Right atrium auricular region (tissue), 2 donors: ENCODE measurements at regions not wholly inside any gene's neighbourhood (a gene's known extent, or its start where the extent isn't known, plus 50 kb on each side); places are given as distances from the start of the nearest gene placed in this dataset.

Experiments used
- DNase-seq: peaks from one replicate; pipeline ENCODE4 v3.0.0-alpha.2; 2019; ENCODE audit warnings: low spot score
- H3K27ac ChIP-seq, 2 donors: fragments of 200-600 bp; sonication (generic); 1 replicate in 1 of 2; 2 replicates in 1 of 2; pipeline ENCODE4 v1.5.1; 2016 to 2019
- H3K27me3 ChIP-seq, 2 donors: fragments of 200-600 bp; sonication (generic); one replicate each; pipeline versions ENCODE4 v1.5.1 to v1.6.0; 2017 to 2019
- H3K36me3 ChIP-seq: fragments of 200-600 bp; sonication (generic); one replicate; pipeline ENCODE4 v1.5.1; 2016
- H3K4me1 ChIP-seq, 2 donors: fragments of 200-600 bp; sonication (generic); one replicate each; pipeline versions ENCODE4 v1.5.1 to v1.6.0; 2017 to 2019
- H3K4me3 ChIP-seq, 2 donors: fragments of 200-600 bp; sonication (generic); 1 replicate in 1 of 2; 2 replicates in 1 of 2; pipeline ENCODE4 v1.5.1; 2017 to 2019; ENCODE audit warnings: mild to moderate bottlenecking in 1 of 2, moderate library complexity in 1 of 2
- H3K9me3 ChIP-seq, 2 donors: fragments of 200-600 bp; sonication (generic); one replicate each; pipeline ENCODE4 v1.5.1; 2019
- TF ChIP-seq, protein P1 (sequence below), 2 donors: fragments of 200-600 bp; sonication (generic); IDR thresholded peaks; one replicate each; pipeline ENCODE4 v1.5.1; 2019; ENCODE audit warnings: antibody characterized with exemption in 2 of 2

DNA sequence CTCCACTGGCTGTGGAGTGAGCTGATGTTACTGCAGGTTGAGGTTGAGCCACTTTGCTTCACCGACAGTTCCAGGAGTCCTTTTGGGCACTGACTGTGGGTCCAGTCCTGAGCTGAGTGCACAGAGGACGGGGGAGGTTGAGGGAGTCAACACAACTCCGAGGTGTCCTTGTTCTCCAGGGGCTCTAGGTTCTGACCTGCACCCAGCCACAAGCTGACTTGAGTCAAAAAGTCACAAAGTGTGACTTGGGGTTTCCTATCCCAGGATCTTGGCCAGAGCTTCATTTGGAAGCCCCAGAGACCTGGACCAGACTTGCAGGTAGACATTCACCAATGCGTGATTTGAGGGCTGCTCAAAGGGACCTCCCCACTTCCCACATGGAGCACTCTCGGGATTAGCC lies 95.0 kb downstream of the FAM43A start:
- no peaks in the 10 kb centered on the region for H3K27me3 ChIP-seq
- TF ChIP-seq, protein P1, sequence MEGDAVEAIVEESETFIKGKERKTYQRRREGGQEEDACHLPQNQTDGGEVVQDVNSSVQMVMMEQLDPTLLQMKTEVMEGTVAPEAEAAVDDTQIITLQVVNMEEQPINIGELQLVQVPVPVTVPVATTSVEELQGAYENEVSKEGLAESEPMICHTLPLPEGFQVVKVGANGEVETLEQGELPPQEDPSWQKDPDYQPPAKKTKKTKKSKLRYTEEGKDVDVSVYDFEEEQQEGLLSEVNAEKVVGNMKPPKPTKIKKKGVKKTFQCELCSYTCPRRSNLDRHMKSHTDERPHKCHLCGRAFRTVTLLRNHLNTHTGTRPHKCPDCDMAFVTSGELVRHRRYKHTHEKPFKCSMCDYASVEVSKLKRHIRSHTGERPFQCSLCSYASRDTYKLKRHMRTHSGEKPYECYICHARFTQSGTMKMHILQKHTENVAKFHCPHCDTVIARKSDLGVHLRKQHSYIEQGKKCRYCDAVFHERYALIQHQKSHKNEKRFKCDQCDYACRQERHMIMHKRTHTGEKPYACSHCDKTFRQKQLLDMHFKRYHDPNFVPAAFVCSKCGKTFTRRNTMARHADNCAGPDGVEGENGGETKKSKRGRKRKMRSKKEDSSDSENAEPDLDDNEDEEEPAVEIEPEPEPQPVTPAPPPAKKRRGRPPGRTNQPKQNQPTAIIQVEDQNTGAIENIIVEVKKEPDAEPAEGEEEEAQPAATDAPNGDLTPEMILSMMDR (IDR thresholded peaks at IDR 0.05) = no peak
- peaks cover 0 to 28% of the 10 kb centered on the region in 2 donors for H3K4me1 ChIP-seq
- no peaks in the 10 kb centered on the region for H3K36me3 ChIP-seq
- H3K4me3 ChIP-seq = no peak overlapping the region
- no peaks in the 10 kb centered on the region for H3K9me3 ChIP-seq
- DNase-seq = peak; percentile 40
- H3K27ac ChIP-seq = no peak overlapping the region

DNA sequence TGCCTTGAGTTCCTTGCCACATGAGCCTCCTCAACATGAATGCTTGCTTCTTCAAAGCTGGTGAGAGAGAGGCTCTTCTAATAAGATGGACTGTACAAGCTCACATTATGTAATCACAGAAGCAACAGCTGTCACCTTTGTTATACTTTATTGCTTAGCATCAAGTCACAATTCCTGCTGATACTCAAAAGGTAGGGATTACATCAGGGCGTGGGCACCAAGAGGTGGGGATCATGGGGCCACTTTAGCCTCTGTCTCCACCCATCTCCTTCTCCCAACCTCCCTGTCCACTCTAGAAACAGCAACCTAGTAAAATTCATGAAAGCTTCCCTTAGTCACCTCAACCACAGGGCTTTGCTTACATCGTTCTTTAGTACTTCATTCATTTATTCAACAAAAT lies 95.9 kb downstream of the FAM43A start:
- DNase-seq = no peak
- TF ChIP-seq, protein P1 (IDR thresholded peaks at IDR 0.05) = no peak
- peaks cover 0 to 30% of the 10 kb centered on the region in 2 donors for H3K4me1 ChIP-seq
- H3K36me3 ChIP-seq = no peaks in the 10 kb centered on the region
- H3K9me3 ChIP-seq = no peaks in the 10 kb centered on the region
- H3K27me3 ChIP-seq = no peaks in the 10 kb centered on the region
- no peak overlapping the region for H3K27ac ChIP-seq
- H3K4me3 ChIP-seq = no peak overlapping the region

DNA sequence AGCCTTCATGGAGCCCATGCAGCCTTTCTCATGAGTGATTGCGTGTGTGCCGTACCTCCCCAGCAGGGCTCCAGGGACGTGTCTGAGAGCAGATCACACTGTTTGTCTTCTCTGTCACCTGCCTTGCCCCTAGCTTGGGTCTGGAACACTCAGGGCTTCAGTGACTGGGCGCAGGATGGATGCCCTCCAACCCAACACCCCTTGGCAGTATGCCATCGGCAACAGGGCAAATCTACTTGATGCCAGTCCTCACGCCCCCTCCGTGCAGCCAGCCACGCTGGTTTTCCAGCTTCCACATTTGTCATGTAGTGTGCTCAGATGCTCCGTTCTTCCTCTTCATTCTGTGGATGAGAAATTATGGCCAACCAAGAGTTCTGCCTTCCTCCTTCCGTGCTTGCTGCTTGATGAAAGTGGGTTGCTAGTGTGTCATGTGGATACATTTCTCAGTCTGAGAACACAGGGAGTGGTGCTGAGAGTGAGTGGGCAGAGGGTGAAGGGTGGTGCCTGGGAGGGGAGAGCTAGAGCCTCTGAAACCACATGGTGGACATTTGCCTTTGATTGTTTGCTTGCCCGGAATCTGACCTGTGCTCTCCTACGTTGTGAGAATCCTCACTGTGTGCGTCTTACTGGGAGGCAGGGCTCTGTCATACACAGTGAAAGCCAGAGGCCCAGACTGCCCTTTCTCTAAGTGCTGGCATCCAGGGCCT lies 97.2 kb downstream of the FAM43A start:
- peaks cover 0 to 30% of the 10 kb centered on the region in 2 donors for H3K4me1 ChIP-seq
- H3K36me3 ChIP-seq = no peaks in the 10 kb centered on the region
- peak; percentile 54 for DNase-seq
- no peaks in the 10 kb centered on the region for H3K27me3 ChIP-seq
- peak overlapping the region; percentile 42 to 45 for H3K27ac ChIP-seq
- TF ChIP-seq, protein P1 (IDR thresholded peaks at IDR 0.05) = no peak
- no peak overlapping the region for H3K4me3 ChIP-seq
- H3K9me3 ChIP-seq = no peaks in the 10 kb centered on the region

DNA sequence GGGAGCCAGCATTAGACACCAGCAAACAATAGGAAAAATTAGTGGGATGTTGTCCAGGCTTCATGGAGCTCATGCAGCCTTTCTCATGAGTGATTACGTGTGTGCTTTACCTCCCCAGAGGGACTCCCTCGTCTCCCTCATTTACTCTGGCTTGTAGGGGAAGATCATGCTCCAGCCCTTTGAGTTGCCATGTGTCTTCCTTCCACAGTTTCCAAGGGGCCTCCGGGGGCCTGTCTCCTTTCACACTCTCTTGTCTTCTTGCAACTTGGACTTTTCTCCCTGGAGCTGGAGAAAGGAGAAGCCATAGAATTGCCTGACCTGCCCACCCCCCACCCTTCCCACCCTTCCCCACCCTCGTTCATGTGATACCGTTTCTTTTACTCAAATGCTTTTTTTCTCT lies 98.7 kb downstream of the FAM43A start:
- no peak for DNase-seq
- TF ChIP-seq, protein P1 (IDR thresholded peaks at IDR 0.05) = no peak
- Histone ChIP-seq H3K4me1 (peaks cover 0 to 28% of the 10 kb centered on the region in 2 donors), H3K36me3 (no peaks in the 10 kb centered on the region), H3K9me3 (no peaks in the 10 kb centered on the region), H3K27ac (no peak overlapping the region), H3K4me3 (no peak overlapping the region), H3K27me3 (no peaks in the 10 kb centered on the region)

DNA sequence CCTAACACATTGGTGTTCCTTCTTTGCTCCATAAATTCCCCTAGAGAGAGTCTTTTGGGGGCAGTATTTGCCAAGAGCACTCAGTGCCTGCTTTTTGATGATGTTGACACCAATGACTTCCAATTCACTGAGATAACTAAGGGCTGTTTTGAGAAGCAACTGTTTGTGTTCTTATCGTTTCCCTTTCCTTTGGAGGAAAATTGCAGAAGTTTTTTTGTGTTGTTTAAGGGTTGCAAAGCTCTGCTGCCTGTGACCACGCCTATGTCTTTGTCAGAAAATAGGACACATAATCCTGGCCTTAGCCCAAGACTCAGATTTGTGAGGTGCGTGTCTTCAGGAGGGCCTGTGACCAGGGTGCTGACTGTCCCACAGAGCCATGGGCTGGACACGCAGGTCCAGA lies 99.6 kb downstream of the FAM43A start:
- Histone ChIP-seq H3K36me3 (no peaks in the 10 kb centered on the region), H3K27ac (no peak overlapping the region)
- peak; percentile 58 for DNase-seq

More for the DNA sequence above, 99.6 kb downstream of the FAM43A start:
- TF ChIP-seq, protein P1 (IDR thresholded peaks at IDR 0.05) = no peak
- no peaks in the 10 kb centered on the region for H3K27me3 ChIP-seq
- H3K9me3 ChIP-seq = no peaks in the 10 kb centered on the region
- H3K4me3 ChIP-seq = no peak overlapping the region
- peaks cover 0 to 20% of the 10 kb centered on the region in 2 donors for H3K4me1 ChIP-seq
